ENCODE measurements at regions not wholly inside any gene's neighbourhood (a gene's known extent, or its start where the extent isn't known, plus 50 kb on each side); places are given as distances from the start of the nearest gene placed in this dataset.

DNA sequence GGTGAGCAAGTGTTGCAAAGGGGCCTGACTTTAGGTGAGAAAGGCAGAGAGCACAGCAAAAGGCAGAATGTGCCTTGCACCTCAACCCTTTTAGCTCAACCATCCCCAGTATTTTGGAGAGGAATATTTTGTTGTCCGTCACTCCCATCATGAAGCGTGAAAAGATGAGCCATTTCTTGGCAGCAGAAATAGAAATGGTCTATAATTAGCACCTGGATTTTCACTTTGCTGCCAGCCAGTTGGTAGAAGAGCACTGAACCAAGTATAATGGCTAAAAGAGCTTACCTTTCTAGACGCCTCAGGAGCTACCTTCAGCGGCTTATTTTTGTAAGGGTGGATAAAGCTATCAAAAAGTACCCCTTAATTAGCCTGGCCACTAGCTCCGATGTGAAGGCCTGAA, 406.7 kb downstream of the OCA2 start:
- TF ChIP-seq, protein P1, sequence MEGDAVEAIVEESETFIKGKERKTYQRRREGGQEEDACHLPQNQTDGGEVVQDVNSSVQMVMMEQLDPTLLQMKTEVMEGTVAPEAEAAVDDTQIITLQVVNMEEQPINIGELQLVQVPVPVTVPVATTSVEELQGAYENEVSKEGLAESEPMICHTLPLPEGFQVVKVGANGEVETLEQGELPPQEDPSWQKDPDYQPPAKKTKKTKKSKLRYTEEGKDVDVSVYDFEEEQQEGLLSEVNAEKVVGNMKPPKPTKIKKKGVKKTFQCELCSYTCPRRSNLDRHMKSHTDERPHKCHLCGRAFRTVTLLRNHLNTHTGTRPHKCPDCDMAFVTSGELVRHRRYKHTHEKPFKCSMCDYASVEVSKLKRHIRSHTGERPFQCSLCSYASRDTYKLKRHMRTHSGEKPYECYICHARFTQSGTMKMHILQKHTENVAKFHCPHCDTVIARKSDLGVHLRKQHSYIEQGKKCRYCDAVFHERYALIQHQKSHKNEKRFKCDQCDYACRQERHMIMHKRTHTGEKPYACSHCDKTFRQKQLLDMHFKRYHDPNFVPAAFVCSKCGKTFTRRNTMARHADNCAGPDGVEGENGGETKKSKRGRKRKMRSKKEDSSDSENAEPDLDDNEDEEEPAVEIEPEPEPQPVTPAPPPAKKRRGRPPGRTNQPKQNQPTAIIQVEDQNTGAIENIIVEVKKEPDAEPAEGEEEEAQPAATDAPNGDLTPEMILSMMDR (IDR thresholded peaks at IDR 0.05) = no peak

DNA sequence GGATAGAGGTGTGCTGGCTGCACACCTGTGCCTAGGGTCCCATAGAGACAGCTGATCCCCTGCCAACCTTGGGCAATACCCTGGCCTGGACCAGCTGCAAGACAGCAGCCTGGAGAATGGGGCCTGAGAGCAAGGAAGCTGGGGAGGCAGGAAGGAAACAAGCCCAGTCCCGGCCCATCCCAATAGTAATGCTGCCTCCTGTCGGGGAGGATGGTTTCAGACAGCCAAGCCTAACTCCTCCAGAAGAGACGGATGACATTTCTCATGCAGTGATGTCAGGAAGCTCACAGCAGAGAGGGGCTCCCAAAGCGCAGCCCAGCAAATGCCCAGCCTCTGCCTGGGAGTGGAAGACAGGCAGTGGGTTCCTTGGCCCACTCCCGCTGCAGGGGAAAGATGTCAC, 408.8 kb downstream of the OCA2 start:
- TF ChIP-seq, protein P1 (IDR thresholded peaks at IDR 0.05) = 0 out of 2 replicates have a peak, but pooled peaks have one; percentile 16

DNA sequence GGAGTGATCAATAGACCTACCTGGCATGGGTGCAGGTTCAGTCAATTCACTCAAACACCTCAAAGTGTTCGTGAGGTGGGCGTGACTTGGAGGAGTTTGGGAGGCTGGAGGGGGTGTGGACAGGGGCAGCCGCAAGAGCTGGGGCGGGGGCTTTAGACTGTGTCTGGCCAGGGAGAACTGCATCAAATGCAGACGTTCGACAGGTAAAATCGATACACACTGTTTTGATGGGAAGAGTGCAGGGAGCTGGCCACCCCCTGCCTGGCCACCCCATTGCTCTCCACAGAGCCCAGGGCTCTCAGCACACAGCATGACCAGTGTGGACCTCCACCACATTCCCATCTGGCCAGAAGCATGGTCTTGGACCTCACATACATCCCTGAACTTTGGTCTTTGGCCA, 412.1 kb downstream of the OCA2 start:
- TF ChIP-seq, protein P1 (IDR thresholded peaks at IDR 0.05) = no peak

DNA sequence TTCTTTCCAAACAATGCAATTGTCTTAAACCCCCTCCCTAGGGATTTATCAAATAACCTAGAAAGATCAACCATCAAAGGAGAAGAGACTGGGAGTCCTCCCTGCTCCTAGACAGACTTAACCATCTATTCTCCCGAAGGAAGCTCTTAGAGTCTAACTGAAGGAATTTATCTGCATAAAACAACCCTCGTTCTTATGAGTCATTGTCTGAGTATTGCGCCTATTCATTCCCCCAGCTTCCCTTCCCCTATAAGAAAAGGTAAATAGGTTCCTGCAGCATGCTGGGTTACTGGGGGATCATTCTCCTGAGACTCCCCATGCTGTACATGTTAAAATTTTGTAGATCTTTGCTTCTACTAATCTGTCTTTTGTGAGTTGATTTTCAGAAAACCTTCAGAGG, 412.7 kb downstream of the OCA2 start:
- TF ChIP-seq, protein P1 (IDR thresholded peaks at IDR 0.05) = no peak

DNA sequence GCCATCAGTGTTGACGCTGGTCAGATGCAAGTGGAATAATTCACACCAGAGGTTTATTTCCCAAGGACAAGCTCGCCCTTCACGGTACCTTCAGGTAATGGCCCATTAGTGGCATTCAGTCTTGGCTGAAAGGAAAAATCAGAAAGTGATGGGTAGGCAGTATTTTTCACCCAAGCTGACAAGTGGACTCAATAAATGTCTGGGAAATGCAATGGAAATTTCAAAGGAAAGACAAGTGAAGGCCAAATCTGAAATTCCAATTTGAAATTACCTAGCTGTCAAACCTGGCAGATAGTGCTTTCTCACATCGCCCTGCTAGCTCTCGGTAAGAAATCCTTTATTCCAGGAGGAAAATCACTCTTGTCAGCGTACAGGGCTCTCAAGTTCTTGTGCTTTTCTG, 413.5 kb downstream of the OCA2 start:
- TF ChIP-seq, protein P1 (IDR thresholded peaks at IDR 0.05) = no peak

DNA sequence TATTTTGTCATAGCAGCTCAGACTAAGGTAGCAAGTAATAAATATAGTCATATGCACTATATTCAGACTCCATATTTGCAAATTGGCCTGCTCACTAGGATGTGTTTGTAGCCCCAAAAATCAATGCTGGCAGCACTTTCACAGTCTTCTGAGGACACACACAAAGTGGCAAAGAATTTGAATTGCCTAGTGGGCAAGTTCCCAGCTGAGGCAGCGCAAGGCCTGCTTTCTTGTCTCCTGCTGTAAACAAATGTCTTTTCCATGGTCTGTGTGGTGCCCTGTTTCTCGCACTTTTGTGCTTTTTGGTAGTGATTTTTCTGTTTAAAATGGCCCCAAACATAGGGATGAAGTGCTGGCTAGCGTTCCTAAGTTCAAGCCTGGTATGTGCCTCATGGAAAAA, 416.0 kb downstream of the OCA2 start:
- TF ChIP-seq, protein P1 (IDR thresholded peaks at IDR 0.05) = no peak

DNA sequence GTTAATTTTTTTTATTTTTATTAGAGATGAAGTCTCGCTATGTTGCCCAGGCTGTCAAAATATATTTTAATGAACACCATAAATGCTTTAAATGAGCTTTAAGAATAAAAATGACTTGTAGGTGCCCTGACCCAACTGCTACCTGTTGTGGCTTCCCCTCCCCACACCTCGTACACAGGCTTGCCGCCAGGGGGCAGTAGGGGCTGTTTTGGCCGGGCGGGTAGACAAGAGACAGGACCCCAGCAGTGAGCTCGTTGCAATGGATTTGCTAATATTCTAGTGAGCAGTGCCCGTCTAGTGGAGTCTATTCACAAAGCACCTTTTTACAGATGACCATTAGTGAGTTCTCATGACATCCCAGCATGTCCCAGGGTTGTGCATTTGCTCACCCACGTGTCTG, 418.1 kb downstream of the OCA2 start:
- TF ChIP-seq, protein P1 (IDR thresholded peaks at IDR 0.05) = no peak

DNA sequence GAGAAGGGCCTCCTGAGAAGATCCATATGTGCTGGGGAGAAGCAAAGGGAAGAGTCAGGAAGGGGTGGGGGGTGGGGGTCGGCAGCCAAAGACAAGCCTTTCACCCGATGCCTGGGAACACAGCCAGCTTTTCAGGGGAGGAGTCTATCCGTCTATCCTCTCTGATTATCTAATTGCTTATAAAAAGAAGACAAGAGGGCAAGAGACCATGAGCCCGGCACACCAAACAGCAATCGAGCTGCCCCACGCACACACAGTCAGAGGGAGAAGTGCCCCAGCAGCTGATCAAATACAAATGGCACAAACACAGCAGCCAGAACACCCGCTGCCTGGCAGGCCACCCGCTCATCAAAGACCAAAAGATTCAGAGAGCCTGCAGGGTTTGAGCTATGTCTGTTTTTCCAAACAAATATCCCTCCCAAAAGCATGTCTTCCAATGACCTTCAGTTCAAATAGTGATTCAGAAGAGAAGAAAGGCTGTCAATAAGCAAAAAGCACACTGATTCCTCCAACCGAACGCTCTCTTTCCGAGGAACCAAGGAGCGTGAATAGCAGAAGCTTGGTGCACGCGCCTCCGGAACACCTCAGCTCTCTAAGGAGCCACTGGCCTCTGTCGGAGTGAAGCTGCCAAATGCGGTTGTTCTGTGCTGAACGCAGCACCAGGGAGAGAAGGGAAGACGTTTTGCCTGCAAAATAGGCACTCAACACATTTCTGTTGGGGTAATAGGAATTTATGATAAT, 419.2 kb downstream of the OCA2 start:
- TF ChIP-seq, protein P1 (IDR thresholded peaks at IDR 0.05) = no peak

Data from LNCAP (cell line).